GM18907 (cell line): ENCODE measurements at regions not wholly inside any gene's neighbourhood (a gene's known extent, or its start where the extent isn't known, plus 50 kb on each side); places are given as distances from the start of the nearest gene placed in this dataset.
"Not testable (repeated sequence)": the region's sequence is repeated elsewhere in the genome, so short reads cannot be mapped to it uniquely, and the experiment has no call there.

ENCODE experiments used
- ATAC-seq: cut with Tn5 transposase; IDR thresholded peaks from one replicate; pipeline ENCODE4 v1.9.1; 2021; ENCODE audit warnings: mild to moderate bottlenecking, moderate library complexity; ENCODE audit not compliant: unreplicated experiment

DNA sequence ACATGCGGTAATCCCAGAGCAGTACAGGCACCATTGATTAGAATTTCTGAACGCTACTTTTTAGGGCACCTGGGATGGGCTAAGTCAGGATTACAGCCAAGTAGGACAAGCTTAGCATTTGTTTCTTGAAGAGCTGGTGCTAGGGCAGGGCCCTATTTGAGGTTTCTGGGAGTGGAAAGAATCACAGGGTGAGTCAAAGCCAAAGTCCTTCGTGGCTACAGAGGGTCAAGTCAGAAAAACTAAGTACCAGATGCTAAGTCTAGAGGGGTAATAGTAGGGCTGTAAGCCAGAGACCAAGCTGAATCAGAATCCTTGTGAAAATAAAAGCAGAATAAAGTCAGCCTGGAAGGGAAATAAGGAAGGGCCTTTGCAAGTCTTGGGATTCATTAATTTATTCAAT lies 448.6 kb downstream of the ZIC3 start:
- no peak for ATAC-seq

DNA sequence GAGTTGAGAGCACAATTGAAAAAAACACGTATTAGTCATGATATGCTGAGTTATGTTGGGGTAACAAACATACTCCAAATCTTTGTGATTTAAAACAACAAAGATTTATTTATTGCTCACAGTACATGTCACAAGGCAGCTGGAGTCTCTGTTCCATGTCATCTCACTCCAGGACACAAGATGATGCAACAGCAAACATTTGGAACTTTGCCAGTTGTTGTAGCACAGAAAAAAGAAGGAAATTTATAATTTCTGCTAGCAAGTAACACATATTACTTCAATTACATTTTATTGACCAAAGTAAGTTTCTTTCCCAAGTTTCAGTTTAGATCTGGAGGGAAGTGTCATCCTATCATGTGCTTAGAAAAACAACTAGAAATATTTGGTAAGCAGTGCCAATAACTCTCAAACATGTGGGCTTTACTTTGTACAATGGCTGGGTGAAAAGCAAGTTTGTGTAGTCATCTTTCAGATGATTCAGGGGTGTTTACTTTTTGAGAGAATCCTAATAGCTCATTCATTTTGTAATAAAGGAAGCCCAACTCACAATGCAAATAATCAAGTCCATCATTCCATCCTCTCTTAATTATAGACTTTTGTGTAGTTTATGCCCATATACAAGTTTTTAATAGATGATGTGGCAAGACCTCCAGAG lies 452.3 kb downstream of the ZIC3 start:
- ATAC-seq: no peak

DNA sequence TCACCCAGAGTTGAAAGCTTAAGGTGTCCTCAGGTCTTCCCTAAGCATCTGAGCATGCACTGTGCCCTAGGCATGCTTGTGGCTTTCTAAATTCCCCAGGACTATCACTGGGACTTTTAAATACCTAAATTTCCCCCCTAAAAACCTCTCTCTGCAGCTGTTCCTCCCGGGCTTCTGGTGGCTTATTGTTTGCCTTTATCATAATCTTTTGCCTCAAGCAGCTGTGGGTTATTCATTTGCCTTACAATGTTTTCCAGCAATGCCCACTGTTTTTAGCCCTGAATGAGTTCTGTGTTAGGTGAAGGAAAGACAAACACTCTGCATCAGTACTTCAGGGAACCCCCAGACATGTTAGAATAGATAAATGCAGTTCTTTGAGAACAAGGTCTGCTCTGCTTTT lies 455.0 kb downstream of the ZIC3 start:
- no peak for ATAC-seq

DNA sequence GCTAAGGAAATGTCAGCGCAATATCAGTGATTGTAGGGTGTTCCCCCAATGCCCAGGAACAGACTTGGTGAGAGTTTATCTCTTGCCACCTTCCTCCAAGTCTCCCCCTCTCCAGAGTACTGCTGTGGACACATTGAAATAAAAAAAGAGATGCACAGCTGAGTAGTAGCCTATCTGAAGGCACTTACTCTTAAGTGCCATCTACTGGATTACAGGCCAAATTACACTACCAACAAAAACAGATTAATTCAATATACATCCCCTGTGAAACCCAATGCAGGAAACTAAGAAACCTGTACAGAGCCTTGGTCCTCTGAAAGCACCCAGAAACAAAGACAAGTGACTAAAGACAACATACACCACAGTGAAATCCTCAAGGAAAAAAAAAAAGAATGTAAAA lies 460.3 kb downstream of the ZIC3 start:
- peak; percentile 84 for ATAC-seq

DNA sequence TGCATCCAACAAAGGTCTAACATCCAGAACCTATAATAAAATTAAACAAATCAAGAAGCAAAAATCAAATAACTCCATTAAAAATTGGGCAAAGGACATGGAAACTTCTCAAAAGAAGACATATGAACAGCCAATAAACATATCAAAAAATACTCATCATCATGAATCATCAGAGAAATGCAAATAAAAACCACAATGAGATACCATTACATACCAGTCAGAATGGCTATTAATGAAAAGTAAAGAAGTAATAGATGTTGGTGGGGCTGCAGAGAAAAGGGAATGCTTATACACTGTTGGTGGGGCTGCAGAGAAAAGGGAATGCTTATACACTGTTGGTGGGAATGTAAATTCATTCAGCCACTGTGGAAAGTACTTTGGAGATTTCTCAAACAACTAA lies 465.8 kb downstream of the ZIC3 start:
- no peak for ATAC-seq

DNA sequence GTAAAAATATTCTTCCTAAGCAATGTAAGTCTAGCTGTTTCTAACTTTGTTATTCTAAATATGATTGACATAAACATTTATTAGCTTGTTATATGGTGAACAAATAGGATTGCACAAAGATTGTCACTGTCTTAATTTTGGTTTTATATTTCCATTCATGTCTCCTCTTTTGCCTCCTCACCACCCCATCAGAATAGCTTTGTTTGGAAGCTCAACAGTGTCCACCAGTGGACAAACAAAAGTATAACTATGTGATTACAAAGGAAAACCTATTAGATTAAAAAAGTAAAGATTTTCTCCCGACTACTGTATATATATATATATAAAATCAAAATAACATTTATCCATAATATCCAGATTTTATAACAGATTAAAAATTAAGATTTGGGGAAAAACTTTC lies 468.2 kb downstream of the ZIC3 start:
- ATAC-seq: no peak

DNA sequence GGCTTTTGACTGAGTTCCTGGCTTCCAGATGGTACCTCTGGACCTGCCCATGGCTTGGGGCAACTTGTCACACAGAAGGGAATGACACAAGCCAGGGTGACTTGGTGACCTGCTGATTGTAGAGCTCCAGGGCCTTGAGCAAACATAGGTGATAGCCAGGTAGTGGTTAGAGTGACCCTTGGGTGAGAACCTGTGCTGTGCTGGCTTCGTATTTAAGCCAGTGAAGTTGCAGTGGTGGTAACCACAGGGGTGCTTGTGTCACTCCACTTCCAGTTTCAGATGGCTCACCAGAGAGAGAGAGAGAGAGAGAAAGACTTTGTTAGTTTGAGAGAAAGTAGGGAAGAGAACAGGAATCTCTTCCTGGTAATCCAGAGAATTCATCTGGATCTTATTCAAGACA lies 471.6 kb downstream of the ZIC3 start:
- no peak for ATAC-seq

DNA sequence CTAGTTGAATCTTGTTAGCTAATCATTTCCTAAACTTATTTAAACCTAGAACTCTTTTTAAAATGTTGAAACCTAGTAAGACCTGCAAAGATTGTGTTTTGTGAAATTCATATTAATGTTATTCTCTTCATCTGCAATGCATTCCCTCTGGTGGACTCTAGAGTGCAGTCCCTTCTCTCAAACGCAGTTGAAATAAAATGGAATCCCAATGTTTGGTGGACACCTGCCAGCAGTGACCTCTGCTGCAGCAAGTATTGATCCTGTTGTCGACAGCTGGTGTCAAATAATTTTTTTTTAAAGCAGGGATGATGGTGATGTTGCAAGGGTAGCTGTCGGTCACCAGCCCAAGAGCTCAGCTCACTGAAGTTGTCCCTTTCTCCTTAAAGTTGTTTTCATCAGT lies 492.0 kb downstream of the ZIC3 start:
- no peak for ATAC-seq

DNA sequence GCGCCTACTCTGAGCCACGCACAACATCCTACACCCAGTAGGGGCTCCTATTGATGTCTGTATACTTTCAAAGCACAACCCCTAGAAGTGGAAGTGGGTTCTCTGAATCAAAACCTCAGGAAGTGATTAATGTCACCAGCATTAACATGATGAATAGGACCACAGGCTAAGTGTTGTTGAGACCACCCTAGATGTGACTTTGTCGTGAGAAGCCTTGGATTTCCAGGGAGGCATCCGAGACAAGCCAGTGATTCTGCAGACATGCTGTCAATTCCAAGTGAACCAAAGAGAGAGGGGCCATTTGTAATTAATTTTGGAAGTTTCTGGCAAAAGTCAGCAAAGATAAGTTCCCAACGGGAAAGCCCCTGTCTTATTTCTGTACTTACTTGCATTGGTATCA lies 493.0 kb downstream of the ZIC3 start:
- no peak for ATAC-seq

DNA sequence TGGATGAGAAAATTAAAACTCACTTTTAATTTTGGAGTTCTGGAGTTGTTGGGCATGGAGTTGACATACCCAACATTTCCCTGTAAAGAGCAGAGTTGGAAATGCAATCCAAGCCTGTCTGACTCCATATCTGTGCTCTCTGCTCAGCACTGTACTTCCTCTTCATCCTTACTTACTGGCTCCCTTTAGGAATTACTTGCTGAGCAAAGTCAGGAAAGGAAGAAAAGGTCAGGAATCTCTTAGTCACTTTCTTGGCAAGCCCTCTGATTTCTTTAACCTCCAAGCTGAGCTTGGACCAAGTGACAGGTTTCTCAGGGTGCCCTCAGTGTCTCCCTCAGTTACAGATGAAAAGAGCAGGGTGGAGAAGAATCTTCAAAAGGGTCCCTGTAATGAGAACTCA lies 501.5 kb downstream of the ZIC3 start:
- no peak for ATAC-seq

DNA sequence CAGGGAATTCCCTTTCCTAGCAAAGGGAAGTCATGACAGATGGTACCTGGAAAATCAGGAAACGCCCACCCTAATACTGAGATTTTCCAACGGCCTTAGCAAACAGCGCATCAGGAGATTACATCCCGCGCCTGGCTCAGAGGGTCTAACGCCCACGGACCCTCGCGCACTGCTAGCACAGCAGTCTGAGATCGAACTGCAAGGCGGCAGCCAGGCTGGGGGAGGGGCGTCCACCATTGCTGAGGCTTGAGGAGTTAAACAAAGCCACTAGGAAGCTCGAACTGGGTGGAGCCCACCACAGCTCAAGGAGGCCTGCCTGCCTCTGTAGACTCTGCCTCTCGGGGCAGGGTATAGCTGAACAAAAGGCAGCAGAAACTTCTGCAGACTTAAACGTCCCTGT lies 507.7 kb downstream of the ZIC3 start:
- no peak for ATAC-seq

DNA sequence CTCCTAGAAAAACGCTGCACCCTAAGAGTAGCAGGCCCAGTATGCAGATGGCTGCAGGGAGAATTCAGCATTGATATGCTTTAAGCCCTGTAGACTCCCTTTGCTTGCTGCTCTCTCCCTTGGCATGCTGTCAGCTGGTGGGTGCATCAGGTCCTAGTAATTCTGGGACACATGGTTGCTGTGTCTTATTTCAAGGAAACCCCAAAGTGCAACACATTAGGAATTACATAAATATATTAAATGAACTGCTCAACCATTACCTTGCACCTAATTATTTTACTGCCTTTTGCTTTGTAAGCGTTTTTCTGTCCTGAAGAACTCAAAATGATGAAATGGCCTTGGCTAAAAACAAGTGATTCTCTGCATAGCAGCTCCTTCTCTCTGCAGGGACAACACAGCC lies 516.3 kb downstream of the ZIC3 start:
- no peak for ATAC-seq

DNA sequence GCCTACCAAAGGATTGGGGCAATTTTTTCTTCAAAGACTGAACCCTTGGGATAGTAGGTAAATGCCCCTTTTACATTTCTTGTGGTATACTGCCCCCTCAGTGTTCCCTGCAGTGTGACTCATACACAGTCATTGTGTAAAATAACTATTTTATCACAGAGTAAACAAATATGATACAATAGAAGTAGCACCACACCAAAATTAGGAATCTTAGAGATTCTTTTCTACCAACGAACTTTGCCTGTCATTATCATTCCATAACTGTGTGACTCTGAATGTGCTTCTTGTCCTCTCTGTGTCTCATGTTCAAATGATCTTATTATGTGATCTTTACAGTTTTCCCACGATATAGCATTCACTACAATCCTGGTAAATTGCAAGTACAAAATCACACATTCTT lies 517.0 kb downstream of the ZIC3 start:
- no peak for ATAC-seq

DNA sequence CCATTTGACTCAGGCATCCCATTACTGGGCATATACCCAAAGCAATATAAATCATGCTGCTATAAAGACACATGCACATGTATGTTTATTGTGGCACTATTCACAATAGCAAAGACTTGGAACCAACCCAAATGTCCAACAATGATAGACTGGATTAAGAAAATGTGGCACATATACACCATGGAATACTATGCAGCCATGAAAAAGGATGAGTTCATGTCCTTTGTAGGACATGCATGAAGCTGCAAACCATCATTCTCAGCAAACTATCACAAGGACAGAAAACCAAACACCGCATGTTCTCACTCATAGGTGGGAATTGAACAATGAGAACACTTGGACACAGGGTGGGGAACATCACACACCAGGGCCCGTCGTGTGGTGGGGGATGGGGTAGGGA lies 545.0 kb downstream of the ZIC3 start:
- not testable (repeated sequence) for ATAC-seq

DNA sequence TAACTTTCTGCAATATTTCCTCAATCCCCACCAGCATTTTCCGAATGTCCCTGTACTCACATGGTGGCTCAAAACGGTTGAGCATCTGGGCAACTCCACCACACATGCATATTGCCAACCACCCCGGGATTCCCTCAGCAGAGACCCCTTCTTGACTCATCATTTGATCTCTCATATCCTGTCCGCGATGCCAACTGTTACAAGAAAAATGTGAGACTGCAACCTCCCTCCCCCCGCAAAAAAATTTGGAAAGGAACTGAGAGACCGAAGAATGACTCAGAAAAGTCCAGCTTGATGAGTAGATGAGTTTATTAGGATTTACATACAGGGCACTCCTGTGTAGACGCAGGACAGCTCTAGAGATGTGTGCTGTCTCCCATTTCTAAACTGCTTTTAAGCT lies 561.4 kb downstream of the ZIC3 start:
- ATAC-seq: no peak

DNA sequence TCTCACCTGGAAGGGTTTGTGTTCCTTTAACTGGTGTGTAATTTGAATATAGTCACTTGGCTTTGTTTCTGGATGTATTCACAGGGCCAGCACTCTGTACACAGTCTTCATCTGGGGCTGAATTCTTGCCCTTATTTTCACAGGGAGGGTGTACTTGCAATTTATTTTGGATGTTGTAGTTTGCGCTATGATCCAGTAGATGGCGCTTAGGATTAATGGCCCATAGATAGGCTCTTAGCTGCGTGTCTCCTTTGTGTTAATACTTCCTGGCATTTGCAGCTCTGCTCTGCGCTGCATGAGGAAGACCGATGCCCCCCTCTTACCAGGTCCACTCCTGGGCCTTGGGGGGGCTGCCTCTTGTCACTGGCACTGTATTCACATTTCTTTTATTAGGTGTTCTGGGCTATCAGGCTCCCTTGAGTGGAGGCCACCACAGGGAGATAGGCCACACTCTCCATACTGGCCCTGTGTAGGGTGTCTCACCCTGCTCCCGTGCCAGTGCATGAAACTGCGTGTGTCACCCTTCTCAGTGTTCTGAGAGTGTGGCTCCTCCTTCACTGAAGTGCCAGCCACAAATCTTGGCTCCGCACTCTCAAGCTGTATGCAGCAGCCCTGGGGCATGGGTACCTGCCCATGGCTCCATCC lies 562.2 kb downstream of the ZIC3 start:
- peak; percentile 96 for ATAC-seq

DNA sequence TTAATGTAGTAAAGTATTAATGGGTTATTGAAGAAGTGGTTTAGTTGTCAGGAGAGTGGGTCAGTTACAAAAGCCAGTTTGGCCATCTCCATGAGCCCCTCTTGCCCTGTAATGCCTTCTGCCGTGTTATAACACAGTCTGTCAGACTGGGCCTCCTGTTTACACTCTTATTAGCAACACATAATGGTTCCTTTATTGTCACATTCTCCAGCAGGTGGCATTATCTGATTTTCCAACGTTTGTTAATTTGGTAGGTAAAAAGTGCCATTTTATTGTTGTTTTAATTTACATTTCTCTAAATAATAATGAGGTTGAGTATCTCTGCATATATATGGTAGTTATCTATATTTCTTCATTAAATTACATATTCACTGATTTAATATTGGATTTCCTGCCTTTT lies 560.8 kb downstream of the FGF13 start:
- no peak for ATAC-seq

DNA sequence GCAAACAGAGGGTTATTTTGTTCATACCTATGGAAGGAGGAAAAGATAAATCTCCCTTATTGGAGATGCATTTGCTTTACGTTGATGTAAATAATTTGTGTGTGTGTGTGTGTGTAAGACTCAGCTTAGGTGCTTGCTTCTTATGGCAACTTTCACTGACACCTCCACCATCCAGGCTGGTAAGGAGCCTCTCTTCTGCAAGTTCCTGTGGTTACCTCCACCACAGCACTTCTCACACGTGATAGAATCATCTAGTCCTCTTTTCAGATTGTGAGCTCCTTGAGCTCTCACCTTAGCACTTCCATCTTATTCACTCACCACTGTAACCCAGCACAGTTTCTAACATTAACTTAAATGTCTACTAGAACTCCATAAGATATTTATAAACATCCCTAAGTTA lies 553.7 kb downstream of the FGF13 start:
- no peak for ATAC-seq

DNA sequence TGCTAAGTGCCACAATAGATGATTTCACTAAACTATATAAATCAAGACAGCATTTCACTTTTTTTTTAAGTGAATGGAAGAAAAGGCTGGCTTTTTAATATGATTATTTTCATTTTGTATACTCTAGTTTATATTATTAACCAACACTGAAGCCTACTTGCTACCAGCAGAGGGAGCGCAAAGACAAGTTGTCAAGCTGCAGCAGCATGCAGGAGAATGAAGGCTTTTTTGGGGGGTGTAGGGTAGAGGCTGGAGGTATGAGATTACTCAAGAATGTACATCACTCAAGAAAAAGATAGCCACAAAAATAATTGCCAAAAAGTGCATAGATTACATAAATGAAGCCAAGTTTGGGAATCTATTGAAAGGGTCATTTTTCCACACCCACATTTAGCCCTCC lies 519.5 kb downstream of the FGF13 start:
- ATAC-seq: no peak

DNA sequence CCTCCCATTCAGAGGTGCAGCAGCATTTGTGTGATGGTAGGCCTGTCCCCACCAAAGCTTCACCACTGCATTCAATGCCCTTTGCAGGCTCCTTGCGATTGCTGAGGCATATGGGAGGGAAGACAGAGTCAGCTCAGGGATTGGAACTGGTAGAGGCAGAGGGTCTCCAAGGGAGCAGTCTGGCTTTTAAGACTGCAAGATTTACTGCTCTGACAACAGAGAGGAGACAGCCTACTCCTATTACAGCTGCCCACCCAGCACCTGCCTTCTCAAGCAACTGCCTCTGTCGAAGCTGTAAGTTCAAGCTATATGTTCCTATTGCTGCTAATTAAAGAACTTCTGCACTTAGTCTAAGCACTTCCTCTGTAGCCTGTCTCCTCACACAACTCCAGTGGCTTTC lies 481.8 kb downstream of the FGF13 start:
- ATAC-seq: no peak

DNA sequence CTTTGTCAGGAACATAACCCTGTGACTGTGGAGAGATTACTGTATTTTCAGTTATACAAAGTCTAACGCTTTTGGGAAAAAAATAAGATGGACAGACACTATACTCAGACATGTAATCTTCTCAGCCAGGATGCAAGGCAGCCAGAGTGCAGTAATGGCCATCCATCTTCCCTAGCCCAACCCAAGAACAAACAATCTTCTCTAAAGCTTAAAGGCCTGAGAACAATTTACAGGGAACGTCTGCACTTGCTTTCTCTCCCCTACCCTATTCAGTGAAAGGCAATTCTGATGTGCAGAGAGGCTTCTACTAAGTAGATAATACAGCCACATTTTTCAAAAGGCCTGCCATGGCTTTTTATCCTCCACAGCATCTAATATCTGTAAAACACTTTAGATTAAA lies 471.3 kb downstream of the FGF13 start:
- no peak for ATAC-seq

DNA sequence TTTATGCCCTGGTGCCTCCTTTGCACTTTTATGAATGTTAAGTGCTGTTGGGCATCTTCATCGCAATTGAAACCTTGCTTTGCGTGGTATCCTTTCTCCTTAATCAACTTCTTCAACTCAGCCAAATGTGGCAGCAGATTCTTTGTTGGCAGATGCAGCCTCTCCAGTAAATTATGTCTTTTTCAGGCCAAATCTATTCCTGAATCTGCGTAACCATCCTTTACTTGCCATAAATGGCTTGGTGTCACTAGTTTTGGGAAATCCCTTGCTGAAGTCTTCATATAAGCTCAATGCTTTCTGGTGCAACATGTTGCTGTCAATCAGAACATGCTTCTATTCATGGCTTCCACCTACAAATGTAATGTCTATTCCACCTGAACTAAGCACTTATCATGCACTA lies 457.5 kb downstream of the FGF13 start:
- no peak for ATAC-seq

DNA sequence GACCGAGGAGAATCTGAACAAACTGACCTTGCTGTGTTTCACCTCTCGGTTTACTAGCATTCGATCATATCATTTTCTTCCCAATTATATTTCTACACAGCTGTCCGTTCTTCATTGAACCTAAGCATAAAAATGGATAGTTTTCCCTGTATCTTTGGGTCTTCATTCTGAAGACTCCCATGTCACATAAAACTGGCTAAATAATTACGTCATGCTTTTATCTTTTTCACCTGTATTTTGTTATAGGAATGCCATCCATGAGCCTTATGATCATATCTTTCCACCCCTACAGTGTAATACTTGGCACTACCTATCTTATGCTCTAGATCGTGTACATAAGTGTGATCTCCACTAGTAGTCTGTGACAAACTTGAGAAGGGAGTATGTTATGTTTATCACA lies 456.1 kb downstream of the FGF13 start:
- no peak for ATAC-seq
